Brain microvascular endothelial cell (primary cell): ENCODE measurements at regions not wholly inside any gene's neighbourhood (a gene's known extent, or its start where the extent isn't known, plus 50 kb on each side); places are given as distances from the start of the nearest gene placed in this dataset.

Source experiments
- DNase-seq: peaks from one replicate; pipeline ENCODE4 v3.0.0-alpha.2; 2020
- H3K27ac ChIP-seq: fragments of 250-450 bp; sonication (Bioruptor Pico); 2 replicates; pipeline ENCODE4 v1.5.1; 2020; ENCODE audit warnings: mild to moderate bottlenecking, moderate library complexity
- H3K27me3 ChIP-seq: fragments of 250-450 bp; sonication (Bioruptor Pico); replicated peaks from 2 replicates; pipeline ENCODE4 v1.5.1; 2020; ENCODE audit warnings: mild to moderate bottlenecking
- H3K36me3 ChIP-seq: fragments of 250-450 bp; sonication (Bioruptor Pico); replicated peaks from 2 replicates; pipeline ENCODE4 v1.5.1; 2020; ENCODE audit warnings: mild to moderate bottlenecking
- H3K4me3 ChIP-seq: 2 replicates; pipeline ENCODE4 v1.5.1; 2011; ENCODE audit warnings: low read depth, mild to moderate bottlenecking, control low read depth, low read length, moderate library complexity
- CTCF ChIP-seq: IDR thresholded peaks from 2 replicates; pipeline ENCODE4 v1.5.1; 2011; ENCODE audit warnings: low read depth, mild to moderate bottlenecking, moderate library complexity, low read length, control low read depth, inconsistent platforms; ENCODE audit errors: missing control alignments
- in situ Hi-C: cut with HindIII; loops from 2 replicates; pipeline ENCODE4 v1.10.0; 2017; ENCODE audit warnings: low sequenced_read_pairs, low pct_ligation_motif_present

GRCh38 chr13:72427757-72428528 is 299.5 kb downstream of the MZT1 start:
- H3K4me3 ChIP-seq, result no peak overlapping the region
- DNase-seq, result no peak
- in situ Hi-C loops, result no loop called here
- no peaks in the 10 kb centered on the region for H3K36me3 ChIP-seq
- H3K27me3 ChIP-seq, result no peaks in the 10 kb centered on the region
- no peak overlapping the region for H3K27ac ChIP-seq
- no peak for TF ChIP-seq CTCF

- DNase-seq, result no peak
- in situ Hi-C loops, result no loop called here
- Histone ChIP-seq H3K27ac (no peak overlapping the region), H3K27me3 (no peaks in the 10 kb centered on the region), H3K4me3 (no peak overlapping the region), H3K36me3 (no peaks in the 10 kb centered on the region)
- TF ChIP-seq CTCF, result no peak
These were observed 303.4 kb downstream of the MZT1 start for GRCh38 chr13:72424059-72424458.

GRCh38 chr13:72415817-72416216 is 311.6 kb downstream of the MZT1 start:
- Histone ChIP-seq H3K36me3 (no peaks in the 10 kb centered on the region), H3K4me3 (no peak overlapping the region), H3K27ac (no peak overlapping the region), H3K27me3 (no peaks in the 10 kb centered on the region)
- TF ChIP-seq CTCF, result no peak
- in situ Hi-C loops, result no loop called here
- no peak for DNase-seq

- TF ChIP-seq CTCF, result no peak
- no peak overlapping the region for H3K4me3 ChIP-seq
- H3K27ac ChIP-seq, result no peak overlapping the region
- DNase-seq, result no peak
- no peaks in the 10 kb centered on the region for H3K27me3 ChIP-seq
- in situ Hi-C loops, result no loop called here
- H3K36me3 ChIP-seq, result no peaks in the 10 kb centered on the region
These were observed 314.9 kb downstream of the MZT1 start for GRCh38 chr13:72412481-72412880.

- Histone ChIP-seq H3K4me3 (no peak overlapping the region), H3K27ac (no peak overlapping the region), H3K27me3 (no peaks in the 10 kb centered on the region), H3K36me3 (no peaks in the 10 kb centered on the region)
- DNase-seq, result no peak
- no peak for TF ChIP-seq CTCF
- in situ Hi-C loops, result no loop called here
These were observed 322.0 kb downstream of the MZT1 start for GRCh38 chr13:72405441-72405840.
